Keratinocyte (primary cell): ENCODE measurements at regions not wholly inside any gene's neighbourhood (a gene's known extent, or its start where the extent isn't known, plus 50 kb on each side); places are given as distances from the start of the nearest gene placed in this dataset.
"Not testable (repeated sequence)": the region's sequence is repeated elsewhere in the genome, so short reads cannot be mapped to it uniquely, and the experiment has no call there.

Experiments used
- CTCF ChIP-seq, 3 experiments: IDR thresholded peaks in 1 of 3; conservative IDR thresholded peaks in 1 of 3; optimal IDR thresholded peaks in 1 of 3; 2 replicates in 2 of 3; 3 replicates in 1 of 3; pipeline versions ENCODE3 to v1.5.1; 2011; ENCODE audit warnings: low read length in 3 of 3, mild to moderate bottlenecking in 3 of 3, moderate library complexity in 2 of 3, control low read depth in 1 of 3, inconsistent platforms in 1 of 3; ENCODE audit not compliant: insufficient read depth in 2 of 3; ENCODE audit errors: extremely low read depth in 1 of 3
- EZH2 ChIP-seq: IDR thresholded peaks from one replicate; pipeline ENCODE4 v1.6.1; 2012; ENCODE audit warnings: inconsistent platforms, mild to moderate bottlenecking, low read length, moderate library complexity

GRCh38 chr7:83219231-83219630, 56.5 kb upstream of the PCLO start:
- TF ChIP-seq CTCF (optimal IDR thresholded peaks at IDR 0.05 in 1 of 3, IDR thresholded peaks at IDR 0.05 in 1 of 3, conservative IDR thresholded peaks at IDR 0.05 in 1 of 3; ENCODE audit: extremely low read depth in 1 of 3, insufficient read depth in 2 of 3, low read length in 3 of 3); EZH2: not testable (repeated sequence)
